GM12891 (cell line): ENCODE measurements at regions not wholly inside any gene's neighbourhood (a gene's known extent, or its start where the extent isn't known, plus 50 kb on each side); places are given as distances from the start of the nearest gene placed in this dataset.
"Not testable (repeated sequence)": the region's sequence is repeated elsewhere in the genome, so short reads cannot be mapped to it uniquely, and the experiment has no call there.

Experiments used
- POLR2A ChIP-seq: IDR thresholded peaks from 2 replicates; pipeline ENCODE4 v1.6.1; 2011; ENCODE audit warnings: low read depth, low read length, control low read depth
- POU2F2 ChIP-seq: IDR thresholded peaks from 2 replicates; pipeline ENCODE4 v1.6.1; 2011; ENCODE audit warnings: low read depth, mild to moderate bottlenecking, control low read depth, low read length, moderate library complexity

DNA sequence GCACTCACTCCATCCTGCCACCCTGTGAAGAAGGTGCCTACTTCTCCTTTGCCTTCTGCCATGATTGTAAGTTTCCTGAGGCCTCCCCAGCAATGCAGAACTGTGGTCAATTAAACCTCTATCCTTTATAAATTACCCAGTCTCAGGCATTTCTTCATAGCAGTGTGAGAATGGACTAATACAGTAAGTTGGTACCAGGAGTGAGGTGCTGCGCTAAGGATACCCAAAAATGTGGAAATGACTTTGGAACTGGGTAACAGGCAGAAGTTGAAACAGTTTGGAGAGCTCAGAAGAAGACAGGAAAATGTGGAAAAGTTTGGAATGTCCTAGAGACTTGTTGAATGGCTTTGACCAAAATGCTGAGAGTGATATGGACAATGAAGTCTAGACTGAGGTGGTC, 176.0 kb downstream of the FZD1 start:
- not testable (repeated sequence) for TF ChIP-seq POLR2A, POU2F2
